ENCODE measurements at regions not wholly inside any gene's neighbourhood (a gene's known extent, or its start where the extent isn't known, plus 50 kb on each side); places are given as distances from the start of the nearest gene placed in this dataset.
A peak's percentile ranks its signal among the peaks of the same experiment; 100 is the strongest.

DNA sequence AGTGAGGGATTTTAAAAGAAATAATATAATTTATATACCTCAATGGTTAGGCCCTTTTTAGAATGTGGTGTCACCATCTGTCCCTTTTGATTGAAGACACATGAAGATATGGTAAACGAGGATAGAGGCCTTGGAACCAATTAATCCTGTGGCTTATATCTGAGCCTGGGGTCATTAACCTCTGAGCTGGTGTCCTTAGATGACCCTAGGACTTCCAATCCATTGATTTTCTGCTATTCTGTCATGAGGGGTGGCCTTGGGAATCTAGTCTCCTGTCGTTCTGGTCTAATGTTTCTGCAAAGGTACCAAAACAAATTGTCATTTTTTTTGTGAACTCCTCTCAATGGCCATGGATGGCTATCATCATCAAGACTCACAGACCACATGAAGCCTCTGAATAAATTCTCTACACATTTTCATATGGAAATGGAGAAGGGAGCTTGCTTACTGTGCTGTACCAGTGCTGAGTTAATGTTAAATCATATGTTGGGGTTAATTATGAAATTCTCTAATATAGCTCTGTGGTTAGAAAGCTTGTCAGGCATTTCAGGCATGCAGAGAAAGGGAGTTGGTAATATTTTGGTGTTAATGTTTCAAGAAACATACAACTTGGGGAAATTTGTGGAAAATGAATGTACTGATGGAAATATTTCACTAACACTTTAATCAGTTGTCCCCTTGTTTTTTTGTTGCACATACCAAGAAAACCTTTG is 204.2 kb upstream of the IL15 start:
- FAIRE-seq (no peak), DNase-seq (ENCODE audit: low read depth) (no peak)
- H3K36me3 ChIP-seq (ENCODE audit: control insufficient read depth, insufficient read depth, low read length): no peaks in the 10 kb centered on the region
- H3K27me3 ChIP-seq (ENCODE audit: control insufficient read depth, insufficient read depth, low read length): no peaks in the 10 kb centered on the region
- TF ChIP-seq CTCF (IDR thresholded peaks at IDR 0.05; ENCODE audit: insufficient read depth, low read length, severe bottlenecking): no peak
- H3K4me3 ChIP-seq (ENCODE audit: low read depth, low read length): no peak overlapping the region

DNA sequence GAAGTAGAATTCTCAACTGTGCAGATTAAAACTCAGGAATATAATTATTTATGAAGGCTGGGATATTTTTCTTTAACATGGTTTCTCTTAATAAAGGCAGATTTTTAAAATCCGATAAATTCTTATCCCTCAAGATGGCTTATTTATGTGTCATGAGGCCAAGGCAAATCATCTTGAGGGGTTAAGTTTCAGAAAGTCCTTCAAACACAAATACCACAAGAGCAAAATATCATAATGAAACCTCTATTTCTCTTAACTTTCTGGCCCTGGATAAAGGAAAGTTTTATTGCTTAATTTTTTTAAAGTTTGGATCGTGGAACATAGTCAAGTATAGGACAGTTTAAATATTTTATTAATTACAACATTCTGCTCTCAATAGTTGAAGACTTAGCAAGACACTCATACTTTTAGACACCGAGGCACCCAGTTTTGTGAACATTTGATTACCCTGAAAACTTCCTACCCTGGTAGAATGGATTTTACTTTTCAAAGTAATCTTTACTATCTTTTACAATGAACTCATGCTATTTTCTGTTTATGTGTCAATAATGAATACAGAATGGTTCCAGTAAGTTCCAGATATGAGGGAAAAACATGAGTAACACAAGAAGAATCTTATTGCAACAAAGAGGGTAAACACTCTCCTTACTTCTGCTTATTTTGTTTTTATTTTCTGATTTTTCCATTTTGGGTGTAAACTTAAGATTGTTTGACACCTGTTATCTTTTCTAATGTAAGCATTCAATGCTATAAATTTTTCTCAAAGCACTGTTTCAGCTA is 200.7 kb upstream of the IL15 start:
- Histone ChIP-seq H3K27me3 (ENCODE audit: control insufficient read depth, insufficient read depth, low read length) (no peaks in the 10 kb centered on the region), H3K4me3 (ENCODE audit: low read depth, low read length) (no peak overlapping the region), H3K36me3 (ENCODE audit: control insufficient read depth, insufficient read depth, low read length) (no peaks in the 10 kb centered on the region)
- TF ChIP-seq CTCF (IDR thresholded peaks at IDR 0.05; ENCODE audit: insufficient read depth, low read length, severe bottlenecking): no peak
- DNase-seq (ENCODE audit: low read depth) (peak; percentile 44), FAIRE-seq (no peak)

- no peaks in the 10 kb centered on the region for H3K36me3 ChIP-seq (ENCODE audit: control insufficient read depth, insufficient read depth, low read length)
- no peak for TF ChIP-seq CTCF (IDR thresholded peaks at IDR 0.05; ENCODE audit: insufficient read depth, low read length, severe bottlenecking)
- H3K4me3 ChIP-seq (ENCODE audit: low read depth, low read length): no peak overlapping the region
- DNase-seq (ENCODE audit: low read depth): no peak
- FAIRE-seq: no peak
- no peaks in the 10 kb centered on the region for H3K27me3 ChIP-seq (ENCODE audit: control insufficient read depth, insufficient read depth, low read length)
Measured at GRCh38 chr4:141439223-141439622, 197.2 kb upstream of the IL15 start.

DNA sequence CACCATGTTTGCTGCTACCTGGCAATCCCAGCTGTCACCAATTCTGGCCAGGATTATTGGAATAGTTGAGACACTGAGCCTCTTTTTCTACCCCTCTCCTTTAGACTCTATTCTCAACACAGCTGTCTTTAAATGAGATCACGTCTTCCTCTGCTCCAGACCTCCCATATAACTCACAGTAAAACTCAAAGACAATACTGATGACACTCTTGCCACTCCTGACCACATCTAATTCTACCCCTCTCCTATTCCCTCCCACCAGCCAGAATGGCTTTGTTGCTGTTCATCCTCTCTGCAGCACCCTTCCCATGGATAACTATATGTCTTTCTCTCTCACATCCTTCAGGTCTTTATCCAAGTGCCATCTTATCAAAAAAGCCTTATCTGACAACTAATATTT is 188.6 kb upstream of the IL15 start:
- Histone ChIP-seq H3K36me3 (ENCODE audit: control insufficient read depth, insufficient read depth, low read length) (no peaks in the 10 kb centered on the region), H3K27me3 (ENCODE audit: control insufficient read depth, insufficient read depth, low read length) (no peaks in the 10 kb centered on the region), H3K4me3 (ENCODE audit: low read depth, low read length) (no peak overlapping the region)
- DNase-seq (ENCODE audit: low read depth): no peak
- TF ChIP-seq CTCF (IDR thresholded peaks at IDR 0.05; ENCODE audit: insufficient read depth, low read length, severe bottlenecking): no peak
- FAIRE-seq: no peak

DNA sequence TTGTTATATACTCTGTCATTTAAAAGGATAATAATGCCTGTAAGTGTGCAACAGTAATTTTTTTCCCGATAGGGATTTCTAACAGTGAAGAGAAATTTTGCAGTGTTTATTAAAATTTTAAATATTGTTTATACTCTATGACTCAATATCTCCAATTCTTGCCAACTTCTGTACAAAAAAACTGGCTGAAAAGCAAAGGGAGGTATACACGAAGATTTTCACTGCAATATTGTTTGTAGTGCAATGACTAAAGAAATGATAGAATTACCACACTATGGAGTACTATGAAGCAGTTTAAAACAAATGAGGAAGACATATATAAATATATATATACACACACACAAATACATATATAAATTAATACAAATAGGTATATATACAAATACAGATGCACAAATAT is 187.9 kb upstream of the IL15 start:
- FAIRE-seq: no peak
- TF ChIP-seq CTCF (IDR thresholded peaks at IDR 0.05; ENCODE audit: insufficient read depth, low read length, severe bottlenecking): no peak
- DNase-seq (ENCODE audit: low read depth): no peak
- Histone ChIP-seq H3K27me3 (ENCODE audit: control insufficient read depth, insufficient read depth, low read length) (no peaks in the 10 kb centered on the region), H3K4me3 (ENCODE audit: low read depth, low read length) (no peak overlapping the region), H3K36me3 (ENCODE audit: control insufficient read depth, insufficient read depth, low read length) (no peaks in the 10 kb centered on the region)
